ENCODE measurements at regions not wholly inside any gene's neighbourhood (a gene's known extent, or its start where the extent isn't known, plus 50 kb on each side); places are given as distances from the start of the nearest gene placed in this dataset.
A peak's percentile ranks its signal among the peaks of the same experiment; 100 is the strongest.

- peaks cover 0 to 18% (median 16%) of the 10 kb centered on the region in 4 donors for H3K4me1 ChIP-seq
- DNase-seq: no peak
- WGBS, 5 donors: 88 to 94% (median 94%) methylated on average over 13 of the region's 13 CpGs
- H3K36me3 ChIP-seq: no peaks in the 10 kb centered on the region
- no peaks in the 10 kb centered on the region for H3K9me3 ChIP-seq
- no peak overlapping the region for H3K27ac ChIP-seq
- no peak for TF ChIP-seq POLR2AphosphoS5 (IDR thresholded peaks at IDR 0.05)
- no peak for TF ChIP-seq CTCF (IDR thresholded peaks at IDR 0.05)
- TF ChIP-seq POLR2A (IDR thresholded peaks at IDR 0.05): no peak
- TF ChIP-seq EP300 (IDR thresholded peaks at IDR 0.05): no peak
- no peak overlapping the region for H3K4me3 ChIP-seq
- intact Hi-C loops (cut with DNase I; ENCODE audit: low total_unique reads): no loop called here
- no peaks in the 10 kb centered on the region for H3K27me3 ChIP-seq
Observed at GRCh38 chr7:4612237-4612636, 69.9 kb upstream of the FOXK1 start.

- Histone ChIP-seq H3K4me1 (peaks cover 0 to 18% (median 16%) of the 10 kb centered on the region in 4 donors), H3K27ac (peak overlapping the region in 4 of 5 donors; percentile 20 to 70 (median 64)), H3K4me3 (peak overlapping the region; percentile 15 to 41 (median 24)), H3K9me3 (no peaks in the 10 kb centered on the region), H3K36me3 (no peaks in the 10 kb centered on the region), H3K27me3 (no peaks in the 10 kb centered on the region)
- TF ChIP-seq POLR2AphosphoS5 (IDR thresholded peaks at IDR 0.05) (no peak), POLR2A (IDR thresholded peaks at IDR 0.05) (no peak), EP300 (IDR thresholded peaks at IDR 0.05) (no peak), CTCF (IDR thresholded peaks at IDR 0.05) (no peak)
- 24 to 35% (median 29%) methylated on average over 25 of the region's 25 CpGs for WGBS, 5 donors
- intact Hi-C loops (cut with DNase I; ENCODE audit: low total_unique reads): no loop called here
- peak in 1 of 2 donors; percentile 36 for DNase-seq
Observed at GRCh38 chr7:4612939-4613841, 68.9 kb upstream of the FOXK1 start.

- Histone ChIP-seq H3K9me3 (no peaks in the 10 kb centered on the region), H3K27me3 (no peaks in the 10 kb centered on the region), H3K4me3 (peak overlapping the region; percentile 15 to 41 (median 24)), H3K36me3 (no peaks in the 10 kb centered on the region), H3K4me1 (peaks cover 0 to 18% (median 16%) of the 10 kb centered on the region in 4 donors), H3K27ac (peak overlapping the region in 4 of 5 donors; percentile 20 to 70 (median 64))
- intact Hi-C loops (cut with DNase I; ENCODE audit: low total_unique reads): no loop called here
- 58 to 75% (median 71%) methylated on average over 15 of the region's 15 CpGs for WGBS, 5 donors
- peak in 1 of 2 donors; percentile 40 for DNase-seq
- TF ChIP-seq CTCF (IDR thresholded peaks at IDR 0.05) (no peak), POLR2AphosphoS5 (IDR thresholded peaks at IDR 0.05) (peak in 1 of 3 donors; percentile 44), POLR2A (IDR thresholded peaks at IDR 0.05) (no peak), EP300 (IDR thresholded peaks at IDR 0.05) (no peak)
Observed at GRCh38 chr7:4613846-4614548, 68.1 kb upstream of the FOXK1 start.

GRCh38 chr7:4616116-4616515 is 66.0 kb upstream of the FOXK1 start:
- H3K27me3 ChIP-seq: no peaks in the 10 kb centered on the region
- intact Hi-C loops (cut with DNase I; ENCODE audit: low total_unique reads): no loop called here
- H3K4me1 ChIP-seq: peaks cover 3 to 27% (median 16%) of the 10 kb centered on the region in 4 donors
- WGBS, 5 donors: 82 to 95% (median 85%) methylated on average over 5 of the region's 5 CpGs
- no peak overlapping the region for H3K27ac ChIP-seq
- no peak for DNase-seq
- no peaks in the 10 kb centered on the region for H3K9me3 ChIP-seq
- H3K36me3 ChIP-seq: no peaks in the 10 kb centered on the region
- TF ChIP-seq CTCF (IDR thresholded peaks at IDR 0.05): no peak
- no peak for TF ChIP-seq EP300 (IDR thresholded peaks at IDR 0.05)
- TF ChIP-seq POLR2A (IDR thresholded peaks at IDR 0.05): no peak
- no peak for TF ChIP-seq POLR2AphosphoS5 (IDR thresholded peaks at IDR 0.05)
- no peak overlapping the region for H3K4me3 ChIP-seq
